K562 (cell line): ENCODE measurements at regions not wholly inside any gene's neighbourhood (a gene's known extent, or its start where the extent isn't known, plus 50 kb on each side); places are given as distances from the start of the nearest gene placed in this dataset.

Source experiments
- ATAC-seq: fragments of 200-7000 bp; cut with Tn5 transposase; 3 replicates; pipeline ENCODE4 v1.9.1; 2020; ENCODE audit warnings: moderate library complexity
- BruUV-seq: library from RNA; stranded (reverse); fragments of 400-500 nt; replicated peaks from 2 replicates; lab custom pipeline; 2021; lab: Mats Ljungman, UMichigan
- CTCF ChIA-PET: fragments of 300-600 bp; formaldehyde crosslinking; extraction: SDS; loops from one replicate; lab custom pipeline; 2021; ENCODE audit warnings: low intra/inter-chr PET ratio; lab: Yijun Ruan, JAX
- POLR2A ChIA-PET: fragments of 300-600, 350-650 bp; sonication (Branson Sonifier 250); formaldehyde crosslinking; extraction: SDS; loops from one replicate; lab custom pipeline; 2021; ENCODE audit warnings: antibody characterized with exemption, inconsistent platforms; lab: Yijun Ruan, JAX
- DNase-seq, 4 experiments: peaks; one replicate each; pipeline versions ENCODE4 v3.0.0 to v3.0.0-alpha.2; 2011 to 2018; ENCODE audit warnings: low spot score in 3 of 4, mixed read lengths in 3 of 4; ENCODE audit errors: extremely low read depth in 1 of 4
- FAIRE-seq: peaks from 2 replicates; lab custom pipeline; 2011; peaks lifted over from hg19 to GRCh38; lab: Jason Lieb, UNC
- H2AFZ ChIP-seq: 2 replicates; pipeline ENCODE4 v1.6.0; 2011; ENCODE audit warnings: low read depth, low read length, control low read depth, inconsistent platforms
- H3K27ac ChIP-seq: fragments of 200-600 bp; 3 replicates; pipeline ENCODE4 v1.8.0; 2011; ENCODE audit warnings: low read depth, mild to moderate bottlenecking, control low read depth, inconsistent platforms, low read length, moderate library complexity, mixed read lengths; ENCODE audit errors: extremely low read depth
- H3K27me3 ChIP-seq, 2 experiments: fragments of 300-600 bp in 1 of 2; 2 replicates in 1 of 2; 3 replicates in 1 of 2; pipeline versions ENCODE4 v1.6.0 to v1.8.0; 2011; ENCODE audit warnings: inconsistent platforms in 2 of 2, low read length in 2 of 2, mild to moderate bottlenecking in 1 of 2, mixed read lengths in 1 of 2, moderate library complexity in 1 of 2; ENCODE audit not compliant: control insufficient read depth in 2 of 2, insufficient read depth in 2 of 2
- H3K36me3 ChIP-seq: fragments of 300-600 bp; 3 replicates; pipeline ENCODE4 v1.8.0; 2011; ENCODE audit warnings: mild to moderate bottlenecking, low read length, inconsistent platforms; ENCODE audit not compliant: control insufficient read depth, insufficient read depth
- H3K4me1 ChIP-seq, 2 experiments: fragments of 200-600 bp in 1 of 2; replicated peaks in 1 of 2; 2 replicates in 1 of 2; 3 replicates in 1 of 2; pipeline versions ENCODE4 v1.5.1 to v1.8.0; 2011; ENCODE audit warnings: inconsistent platforms in 2 of 2, low read length in 2 of 2, mild to moderate bottlenecking in 1 of 2, mixed read lengths in 1 of 2, moderate library complexity in 1 of 2; ENCODE audit not compliant: control insufficient read depth in 2 of 2, insufficient read depth in 2 of 2
- H3K4me2 ChIP-seq: 2 replicates; pipeline ENCODE4 v1.6.1; 2011; ENCODE audit warnings: low read length, control low read depth, inconsistent platforms, mixed read lengths; ENCODE audit not compliant: insufficient read depth
- H3K4me3 ChIP-seq: fragments of 200-600 bp; sonication (generic), shearing (Covaris generic); 2 replicates; pipeline ENCODE4 v1.5.1; 2016; ENCODE audit warnings: control low read depth, inconsistent platforms
- H3K79me2 ChIP-seq: fragments of 200-600 bp; 3 replicates; pipeline ENCODE4 v1.8.0; 2011; ENCODE audit warnings: low read length, inconsistent platforms; ENCODE audit not compliant: control insufficient read depth, insufficient read depth
- H3K9ac ChIP-seq, 2 experiments: 2 replicates each; pipeline versions ENCODE4 v1.6.0 to v1.6.1; 2011; ENCODE audit warnings: low read depth in 2 of 2, low read length in 2 of 2, control low read depth in 1 of 2, inconsistent platforms in 1 of 2, mild to moderate bottlenecking in 1 of 2, mixed read lengths in 1 of 2; ENCODE audit not compliant: insufficient read depth in 1 of 2
- H3K9me1 ChIP-seq: one replicate; pipeline ENCODE4 v1.6.0; 2011; ENCODE audit warnings: inconsistent platforms, mild to moderate bottlenecking, low read length, moderate library complexity; ENCODE audit not compliant: control insufficient read depth, insufficient read depth
- H3K9me3 ChIP-seq: replicated peaks from 2 replicates; pipeline ENCODE4 v1.5.1; 2011; ENCODE audit warnings: low read depth, low read length, inconsistent platforms; ENCODE audit not compliant: control insufficient read depth, insufficient read depth
- H4K20me1 ChIP-seq: replicated peaks from 2 replicates; pipeline ENCODE4 v1.6.1; 2011; ENCODE audit warnings: low read length, inconsistent platforms, mixed read lengths; ENCODE audit not compliant: control insufficient read depth, insufficient read depth
- CCNT2 ChIP-seq: IDR thresholded peaks from 2 replicates; pipeline ENCODE4 v1.6.1; 2011; ENCODE audit warnings: borderline replicate concordance, low read depth, mild to moderate bottlenecking, moderate library complexity, mixed read lengths, low read length; ENCODE audit not compliant: insufficient read length; ENCODE audit errors: extremely low read depth
- JUND ChIP-seq, 2 experiments: IDR thresholded peaks; 2 replicates in 1 of 2; 3 replicates in 1 of 2; pipeline ENCODE4 v1.6.1; 2011; ENCODE audit warnings: borderline replicate concordance in 2 of 2, low read depth in 2 of 2, low read length in 2 of 2, improper control_type of control experiment in 1 of 2, missing biosample characterization in 1 of 2, missing genetic modification characterization in 1 of 2, missing genetic modification reagents in 1 of 2
- KDM1A ChIP-seq, 2 experiments: fragments of 450-650 bp; IDR thresholded peaks; 2 replicates each; pipeline ENCODE4 v1.6.1; 2016; ENCODE audit warnings: mild to moderate bottlenecking in 2 of 2
- KDM5B ChIP-seq: fragments of 200-600 bp; sonication (generic); IDR thresholded peaks from 2 replicates; pipeline ENCODE4 v1.6.1; 2012; ENCODE audit warnings: low read depth, mild to moderate bottlenecking, moderate library complexity, low read length, control low read depth, inconsistent platforms; ENCODE audit not compliant: insufficient replicate concordance
- TSC22D4 ChIP-seq: fragments of 450-650 bp; IDR thresholded peaks from 2 replicates; pipeline ENCODE4 v1.6.1; 2016; ENCODE audit warnings: missing genetic modification characterization, missing biosample characterization, control low read depth
- ZBTB9 ChIP-seq: fragments of 450-650 bp; formaldehyde crosslinking; IDR thresholded peaks from 2 replicates; pipeline ENCODE4 v1.4.0; 2020; ENCODE audit warnings: mild to moderate bottlenecking, moderate library complexity
- WGBS: fragments of 100-300 bp; shearing (Covaris generic); methylation state at CpG from one replicate; pipeline ENCODE4 v1.1.6; 2016; ENCODE audit warnings: low coverage, mixed read lengths; ENCODE audit not compliant: insufficient coverage; ENCODE audit errors: missing lambda C conversion rate; 5-methylcytosine and 5-hydroxymethylcytosine counted together
- in situ Hi-C: fragments of 300-500 bp; cut with MboI; formaldehyde crosslinking; loops from 4 replicates; pipeline ENCODE4 v1.15.0; 2018; ENCODE audit warnings: inconsistent platforms, mixed read lengths
- intact Hi-C: fragments of 100-400 bp; cut with micrococcal nuclease; formaldehyde crosslinking; loops from 2 replicates; pipeline ENCODE4 v1.14.2; 2022
- TF ChIP-seq, protein P1 (sequence below): sonication (generic); formaldehyde crosslinking; IDR thresholded peaks from 2 replicates; pipeline ENCODE4 v1.8.1; 2023; ENCODE audit warnings: mild to moderate bottlenecking, missing genetic modification reagents
- TF ChIP-seq, protein P2 (sequence below): fragments of 200-800 bp; sonication (Bioruptor generic); IDR thresholded peaks from 2 replicates; pipeline ENCODE4 v1.6.1; 2016; ENCODE audit warnings: missing genetic modification characterization, missing compliant biosample characterization
- TF ChIP-seq, protein P3 (sequence below): sonication (generic); formaldehyde crosslinking; IDR thresholded peaks from 2 replicates; pipeline ENCODE4 v1.8.1; 2022; ENCODE audit warnings: missing genetic modification reagents

GRCh38 chr2:217092710-217093379 is 233.0 kb upstream of the TNP1 start:
- Histone ChIP-seq H2AFZ (peak overlapping the region; percentile 37; the same call in 1 of the 2 replicates), H3K4me2 (peak overlapping the region; percentile 19; the same call in 1 of the 2 replicates), H3K27me3 (no peaks in the 10 kb centered on the region), H3K36me3 (no peaks in the 10 kb centered on the region), H3K4me3 (no peak overlapping the region), H3K9me3 (no peaks in the 10 kb centered on the region), H3K27ac (peak overlapping the region; percentile 58), H3K9ac (peak overlapping the region in 1 of 2 experiments; percentile 29; a peak in 2 of 4 replicates), H3K9me1 (no peaks in the 10 kb centered on the region), H3K4me1 (peaks cover 19 to 56% of the 10 kb centered on the region in 2 experiments), H4K20me1 (no peaks in the 10 kb centered on the region), H3K79me2 (no peaks in the 10 kb centered on the region)
- 71% methylated on average over 1 of the region's 17 CpGs for WGBS
- in situ Hi-C loops (no loop called here), intact Hi-C loops (loop anchor here (5.0 kb wide), 1 partner anchor 59 kb away; no protein-coding TSS in a partner anchor)
- CTCF ChIA-PET = no interaction called here
- ATAC-seq = peak; percentile 88
- POLR2A ChIA-PET = no interaction called here
- FAIRE-seq = peak; percentile 99
- no TSS peak for BruUV-seq
- peak; percentile 30 to 91 (median 62) for DNase-seq
- TF ChIP-seq KDM1A (IDR thresholded peaks at IDR 0.05) = peak; percentile 60 to 71
- TF ChIP-seq CCNT2 = peak; percentile 87
- no peak for TF ChIP-seq KDM5B
- TF ChIP-seq, protein P1, sequence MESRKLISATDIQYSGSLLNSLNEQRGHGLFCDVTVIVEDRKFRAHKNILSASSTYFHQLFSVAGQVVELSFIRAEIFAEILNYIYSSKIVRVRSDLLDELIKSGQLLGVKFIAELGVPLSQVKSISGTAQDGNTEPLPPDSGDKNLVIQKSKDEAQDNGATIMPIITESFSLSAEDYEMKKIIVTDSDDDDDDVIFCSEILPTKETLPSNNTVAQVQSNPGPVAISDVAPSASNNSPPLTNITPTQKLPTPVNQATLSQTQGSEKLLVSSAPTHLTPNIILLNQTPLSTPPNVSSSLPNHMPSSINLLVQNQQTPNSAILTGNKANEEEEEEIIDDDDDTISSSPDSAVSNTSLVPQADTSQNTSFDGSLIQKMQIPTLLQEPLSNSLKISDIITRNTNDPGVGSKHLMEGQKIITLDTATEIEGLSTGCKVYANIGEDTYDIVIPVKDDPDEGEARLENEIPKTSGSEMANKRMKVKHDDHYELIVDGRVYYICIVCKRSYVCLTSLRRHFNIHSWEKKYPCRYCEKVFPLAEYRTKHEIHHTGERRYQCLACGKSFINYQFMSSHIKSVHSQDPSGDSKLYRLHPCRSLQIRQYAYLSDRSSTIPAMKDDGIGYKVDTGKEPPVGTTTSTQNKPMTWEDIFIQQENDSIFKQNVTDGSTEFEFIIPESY = peak; percentile 5; the same call in 1 of the 2 replicates
- TF ChIP-seq JUND (IDR thresholded peaks at IDR 0.05; ENCODE audit: borderline replicate concordance, low read depth, low read length) = peak; percentile 34; the same call in 1 of the 2 replicates
- TF ChIP-seq JUND (tag; IDR thresholded peaks at IDR 0.05; ENCODE audit: borderline replicate concordance, low read depth, low read length) = peak; percentile 46; the same call in 1 of the 3 replicates
- TF ChIP-seq, protein P2, sequence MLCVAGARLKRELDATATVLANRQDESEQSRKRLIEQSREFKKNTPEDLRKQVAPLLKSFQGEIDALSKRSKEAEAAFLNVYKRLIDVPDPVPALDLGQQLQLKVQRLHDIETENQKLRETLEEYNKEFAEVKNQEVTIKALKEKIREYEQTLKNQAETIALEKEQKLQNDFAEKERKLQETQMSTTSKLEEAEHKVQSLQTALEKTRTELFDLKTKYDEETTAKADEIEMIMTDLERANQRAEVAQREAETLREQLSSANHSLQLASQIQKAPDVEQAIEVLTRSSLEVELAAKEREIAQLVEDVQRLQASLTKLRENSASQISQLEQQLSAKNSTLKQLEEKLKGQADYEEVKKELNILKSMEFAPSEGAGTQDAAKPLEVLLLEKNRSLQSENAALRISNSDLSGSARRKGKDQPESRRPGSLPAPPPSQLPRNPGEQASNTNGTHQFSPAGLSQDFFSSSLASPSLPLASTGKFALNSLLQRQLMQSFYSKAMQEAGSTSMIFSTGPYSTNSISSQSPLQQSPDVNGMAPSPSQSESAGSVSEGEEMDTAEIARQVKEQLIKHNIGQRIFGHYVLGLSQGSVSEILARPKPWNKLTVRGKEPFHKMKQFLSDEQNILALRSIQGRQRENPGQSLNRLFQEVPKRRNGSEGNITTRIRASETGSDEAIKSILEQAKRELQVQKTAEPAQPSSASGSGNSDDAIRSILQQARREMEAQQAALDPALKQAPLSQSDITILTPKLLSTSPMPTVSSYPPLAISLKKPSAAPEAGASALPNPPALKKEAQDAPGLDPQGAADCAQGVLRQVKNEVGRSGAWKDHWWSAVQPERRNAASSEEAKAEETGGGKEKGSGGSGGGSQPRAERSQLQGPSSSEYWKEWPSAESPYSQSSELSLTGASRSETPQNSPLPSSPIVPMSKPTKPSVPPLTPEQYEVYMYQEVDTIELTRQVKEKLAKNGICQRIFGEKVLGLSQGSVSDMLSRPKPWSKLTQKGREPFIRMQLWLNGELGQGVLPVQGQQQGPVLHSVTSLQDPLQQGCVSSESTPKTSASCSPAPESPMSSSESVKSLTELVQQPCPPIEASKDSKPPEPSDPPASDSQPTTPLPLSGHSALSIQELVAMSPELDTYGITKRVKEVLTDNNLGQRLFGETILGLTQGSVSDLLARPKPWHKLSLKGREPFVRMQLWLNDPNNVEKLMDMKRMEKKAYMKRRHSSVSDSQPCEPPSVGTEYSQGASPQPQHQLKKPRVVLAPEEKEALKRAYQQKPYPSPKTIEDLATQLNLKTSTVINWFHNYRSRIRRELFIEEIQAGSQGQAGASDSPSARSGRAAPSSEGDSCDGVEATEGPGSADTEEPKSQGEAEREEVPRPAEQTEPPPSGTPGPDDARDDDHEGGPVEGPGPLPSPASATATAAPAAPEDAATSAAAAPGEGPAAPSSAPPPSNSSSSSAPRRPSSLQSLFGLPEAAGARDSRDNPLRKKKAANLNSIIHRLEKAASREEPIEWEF (CRISPR knock-in tag) = peak; percentile 33; the same call in 1 of the 2 replicates
- no peak for TF ChIP-seq TSC22D4 (tag)
- peak; percentile 99 for TF ChIP-seq ZBTB9 (CRISPR knock-in tag)
- TF ChIP-seq, protein P3, sequence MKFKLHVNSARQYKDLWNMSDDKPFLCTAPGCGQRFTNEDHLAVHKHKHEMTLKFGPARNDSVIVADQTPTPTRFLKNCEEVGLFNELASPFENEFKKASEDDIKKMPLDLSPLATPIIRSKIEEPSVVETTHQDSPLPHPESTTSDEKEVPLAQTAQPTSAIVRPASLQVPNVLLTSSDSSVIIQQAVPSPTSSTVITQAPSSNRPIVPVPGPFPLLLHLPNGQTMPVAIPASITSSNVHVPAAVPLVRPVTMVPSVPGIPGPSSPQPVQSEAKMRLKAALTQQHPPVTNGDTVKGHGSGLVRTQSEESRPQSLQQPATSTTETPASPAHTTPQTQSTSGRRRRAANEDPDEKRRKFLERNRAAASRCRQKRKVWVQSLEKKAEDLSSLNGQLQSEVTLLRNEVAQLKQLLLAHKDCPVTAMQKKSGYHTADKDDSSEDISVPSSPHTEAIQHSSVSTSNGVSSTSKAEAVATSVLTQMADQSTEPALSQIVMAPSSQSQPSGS (CRISPR knock-in tag) = no peak
